IPS-18c (cell line): ENCODE measurements at regions not wholly inside any gene's neighbourhood (a gene's known extent, or its start where the extent isn't known, plus 50 kb on each side); places are given as distances from the start of the nearest gene placed in this dataset.

Experiments
- H3K4me3 ChIP-seq: 2 replicates; pipeline ENCODE4 v1.7.0; 2013; ENCODE audit warnings: low read depth, mild to moderate bottlenecking, low read length, moderate library complexity; ENCODE audit not compliant: insufficient read depth
- H3K9me3 ChIP-seq: one replicate; pipeline ENCODE4 v1.6.1; 2013; ENCODE audit warnings: mild to moderate bottlenecking, low read length, moderate library complexity; ENCODE audit not compliant: control insufficient read depth, insufficient read depth

- Histone ChIP-seq H3K4me3 (no peak overlapping the region), H3K9me3 (no peaks in the 10 kb centered on the region)
Observed at GRCh38 chr6:112770308-112770707, 423.2 kb downstream of the RFPL4B start.

GRCh38 chr6:112773187-112773586 is 426.1 kb downstream of the RFPL4B start:
- no peaks in the 10 kb centered on the region for H3K9me3 ChIP-seq
- no peak overlapping the region for H3K4me3 ChIP-seq

GRCh38 chr6:112774319-112774718 is 427.2 kb downstream of the RFPL4B start:
- H3K4me3 ChIP-seq = no peak overlapping the region
- no peaks in the 10 kb centered on the region for H3K9me3 ChIP-seq

GRCh38 chr6:112780498-112781096 is 433.5 kb downstream of the RFPL4B start:
- Histone ChIP-seq H3K9me3 (no peaks in the 10 kb centered on the region), H3K4me3 (no peak overlapping the region)

GRCh38 chr6:112781241-112781640 is 434.1 kb downstream of the RFPL4B start:
- H3K4me3 ChIP-seq = no peak overlapping the region
- H3K9me3 ChIP-seq = no peaks in the 10 kb centered on the region

GRCh38 chr6:112785408-112785807 is 438.3 kb downstream of the RFPL4B start:
- no peak overlapping the region for H3K4me3 ChIP-seq
- no peaks in the 10 kb centered on the region for H3K9me3 ChIP-seq

GRCh38 chr6:112786801-112787200 is 439.7 kb downstream of the RFPL4B start:
- H3K4me3 ChIP-seq = no peak overlapping the region
- H3K9me3 ChIP-seq = no peaks in the 10 kb centered on the region

- no peak overlapping the region for H3K4me3 ChIP-seq
- no peaks in the 10 kb centered on the region for H3K9me3 ChIP-seq
Observed at GRCh38 chr6:112787371-112787770, 440.2 kb downstream of the RFPL4B start.

GRCh38 chr6:112795316-112795715 is 448.2 kb downstream of the RFPL4B start:
- Histone ChIP-seq H3K4me3 (no peak overlapping the region), H3K9me3 (no peaks in the 10 kb centered on the region)

GRCh38 chr6:112796712-112797111 is 449.6 kb downstream of the RFPL4B start:
- Histone ChIP-seq H3K9me3 (no peaks in the 10 kb centered on the region), H3K4me3 (no peak overlapping the region)

GRCh38 chr6:112799889-112800288 is 452.8 kb downstream of the RFPL4B start:
- Histone ChIP-seq H3K4me3 (no peak overlapping the region), H3K9me3 (no peaks in the 10 kb centered on the region)

- Histone ChIP-seq H3K9me3 (no peaks in the 10 kb centered on the region), H3K4me3 (no peak overlapping the region)
Observed at GRCh38 chr6:112800439-112800838, 453.3 kb downstream of the RFPL4B start.

- Histone ChIP-seq H3K9me3 (no peaks in the 10 kb centered on the region), H3K4me3 (no peak overlapping the region)
Observed at GRCh38 chr6:112800916-112801315, 453.8 kb downstream of the RFPL4B start.

- H3K4me3 ChIP-seq = no peak overlapping the region
- no peaks in the 10 kb centered on the region for H3K9me3 ChIP-seq
Observed at GRCh38 chr6:112801468-112802080, 454.4 kb downstream of the RFPL4B start.

GRCh38 chr6:112802144-112802543 is 455.0 kb downstream of the RFPL4B start:
- H3K9me3 ChIP-seq = no peaks in the 10 kb centered on the region
- H3K4me3 ChIP-seq = no peak overlapping the region

GRCh38 chr6:112804638-112805330 is 457.7 kb downstream of the RFPL4B start:
- H3K4me3 ChIP-seq = no peak overlapping the region
- H3K9me3 ChIP-seq = no peaks in the 10 kb centered on the region

- Histone ChIP-seq H3K4me3 (no peak overlapping the region), H3K9me3 (no peaks in the 10 kb centered on the region)
Observed at GRCh38 chr6:112806163-112806865, 459.2 kb downstream of the RFPL4B start.

GRCh38 chr6:112821476-112821875 is 474.3 kb downstream of the RFPL4B start:
- H3K9me3 ChIP-seq = no peaks in the 10 kb centered on the region

More at GRCh38 chr6:112821476-112821875, 474.3 kb downstream of the RFPL4B start:
- H3K4me3 ChIP-seq = no peak overlapping the region
